ENCODE measurements at regions not wholly inside any gene's neighbourhood (a gene's known extent, or its start where the extent isn't known, plus 50 kb on each side); places are given as distances from the start of the nearest gene placed in this dataset.
A peak's percentile ranks its signal among the peaks of the same experiment; 100 is the strongest.

GRCh38 chr5:145044970-145045369, 790.2 kb downstream of the PRELID2 start:
- POLR2A ChIA-PET (ENCODE audit: unreplicated experiment), result no interaction called here
- Histone ChIP-seq H3K4ac (ENCODE audit: low read depth, low read length) (no peak overlapping the region), H3K14ac (replicated peaks; ENCODE audit: low read depth, low read length) (no peak overlapping the region), H3K9me3 (ENCODE audit: control insufficient read depth, insufficient read depth, low read length) (no peaks in the 10 kb centered on the region), H3K4me2 (ENCODE audit: low read depth, low read length) (no peak overlapping the region), H3K4me3 (ENCODE audit: insufficient read depth, low read depth, low read length) (no peak overlapping the region), H3K27me3 (ENCODE audit: control insufficient read depth, insufficient read depth, low read length) (no peaks in the 10 kb centered on the region), H3K23ac (ENCODE audit: low read depth, low read length) (no peak overlapping the region), H3K9ac (ENCODE audit: low read depth, low read length) (no peak overlapping the region), H3K4me1 (ENCODE audit: control insufficient read depth, insufficient read depth, low read length) (no peaks in the 10 kb centered on the region), H2AK5ac (ENCODE audit: low read depth, low read length) (no peak overlapping the region), H4K8ac (ENCODE audit: low read depth in 2 of 2, low read length in 2 of 2) (no peak overlapping the region), H2AFZ (replicated peaks; ENCODE audit: low read length, poor library complexity) (no peak overlapping the region), H4K20me1 (ENCODE audit: insufficient read depth, low read length) (no peaks in the 10 kb centered on the region), H2AK9ac (replicated peaks; ENCODE audit: low read depth, low read length, poor library complexity) (no peak overlapping the region), H3K9me1 (ENCODE audit: insufficient read depth, low read length) (no peaks in the 10 kb centered on the region), H3K27ac (ENCODE audit: insufficient read depth, low read length) (no peak overlapping the region), H3K79me1 (ENCODE audit: low read depth in 1 of 2, low read length in 2 of 2) (no peaks in the 10 kb centered on the region), H4K5ac (ENCODE audit: low read depth, low read length) (no peak overlapping the region), H2BK15ac (ENCODE audit: low read depth, low read length) (no peak overlapping the region), H2BK120ac (ENCODE audit: low read depth, low read length) (no peak overlapping the region), H2BK20ac (ENCODE audit: low read depth, low read length) (no peak overlapping the region), H2BK5ac (ENCODE audit: low read depth, low read length, poor library complexity, severe bottlenecking) (no peak overlapping the region), H3K56ac (ENCODE audit: extremely low read depth, insufficient read depth, low read length) (no peak overlapping the region), H4K91ac (ENCODE audit: insufficient read depth, low read depth, low read length) (no peak overlapping the region), H3K36me3 (ENCODE audit: control insufficient read depth, insufficient read depth, low read length) (no peaks in the 10 kb centered on the region), H3K18ac (ENCODE audit: low read depth, low read length) (no peak overlapping the region)
- TF ChIP-seq USF2 (IDR thresholded peaks at IDR 0.05; ENCODE audit: low read depth, low read length), result no peak
- peak; percentile 64 for TF ChIP-seq MAFK (IDR thresholded peaks at IDR 0.05; ENCODE audit: low read depth, low read length)
- intact Hi-C loops (cut with micrococcal nuclease), result no loop called here
- BruUV-seq (replicated peaks), result no TSS peak
- ATAC-seq (ENCODE audit: low read depth) (no peak), DNase-seq (no peak)
- dilution Hi-C loops (cut with HindIII; ENCODE audit: low sequenced_read_pairs, unreplicated experiment), result no loop called here
- WGBS, 2 experiments (ENCODE audit: extremely low coverage in 2 of 2, insufficient read length in 1 of 2), result no CpG with 5 or more reads among the region's 1 CpG
- in situ Hi-C loops (cut with MboI; ENCODE audit: low sequenced_read_pairs), result no loop called here
- CTCF ChIA-PET, result no interaction called here

Data from IMR-90 (cell line).